Stimulated activated CD8-positive, alpha-beta memory T cell treated with anti-CD3 and anti-CD28 coated beads, Interleukin-2, amount 100 ng/mL, for 48 hours (primary cell): ENCODE measurements at regions not wholly inside any gene's neighbourhood (a gene's known extent, or its start where the extent isn't known, plus 50 kb on each side); places are given as distances from the start of the nearest gene placed in this dataset.
"Not testable (repeated sequence)": the region's sequence is repeated elsewhere in the genome, so short reads cannot be mapped to it uniquely, and the experiment has no call there.

ENCODE experiments used
- DNase-seq, 2 donors: peaks; one replicate each; pipeline ENCODE4 v3.0.0-alpha.2; 2020; ENCODE audit warnings: low read depth in 2 of 2

DNA sequence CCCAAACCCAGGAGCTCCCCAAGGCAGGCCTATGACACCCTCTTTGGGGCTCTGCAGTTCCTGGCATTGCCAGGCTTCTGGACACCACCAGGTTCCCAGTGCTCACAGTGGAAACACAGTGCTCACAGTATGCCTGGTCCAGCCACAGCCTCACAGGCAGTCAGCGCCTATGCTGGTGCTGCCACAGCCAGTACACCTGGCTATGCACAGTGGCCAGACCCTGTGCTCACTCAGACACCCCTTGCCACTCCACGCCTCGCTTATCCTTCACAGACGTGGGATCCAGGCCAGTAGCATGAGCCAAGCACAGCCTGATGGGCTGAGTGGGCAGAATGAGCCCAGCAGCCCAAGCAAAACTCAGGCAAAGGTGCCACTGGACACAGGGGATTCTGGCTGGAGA is 579.2 kb upstream of the ADGRL2 start:
- DNase-seq, result no peak

- DNase-seq, result no peak
These were observed 580.1 kb upstream of the ADGRL2 start for GRCh38 chr1:81220614-81221071.

- no peak for DNase-seq
These were observed 583.7 kb upstream of the ADGRL2 start for GRCh38 chr1:81217058-81217457.

DNA sequence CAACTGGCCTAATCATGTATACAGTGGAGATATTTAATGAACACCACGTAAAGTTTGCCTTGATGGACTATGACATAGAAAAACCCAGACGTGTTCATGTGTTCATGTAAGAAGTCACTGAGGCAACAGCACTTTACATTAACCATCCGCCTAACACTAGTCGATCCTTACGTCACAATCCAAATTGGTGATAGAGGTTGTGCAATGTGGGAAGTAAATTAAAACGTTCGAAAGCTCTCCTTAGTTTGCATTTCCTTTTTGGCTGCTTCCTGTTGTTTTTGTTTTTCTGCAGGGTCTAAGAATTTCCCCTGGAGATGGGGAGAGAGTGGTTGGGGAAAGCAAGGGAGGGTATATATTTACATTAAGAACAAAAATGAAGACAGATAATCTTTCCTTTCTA is 587.5 kb upstream of the ADGRL2 start:
- no peak for DNase-seq

DNA sequence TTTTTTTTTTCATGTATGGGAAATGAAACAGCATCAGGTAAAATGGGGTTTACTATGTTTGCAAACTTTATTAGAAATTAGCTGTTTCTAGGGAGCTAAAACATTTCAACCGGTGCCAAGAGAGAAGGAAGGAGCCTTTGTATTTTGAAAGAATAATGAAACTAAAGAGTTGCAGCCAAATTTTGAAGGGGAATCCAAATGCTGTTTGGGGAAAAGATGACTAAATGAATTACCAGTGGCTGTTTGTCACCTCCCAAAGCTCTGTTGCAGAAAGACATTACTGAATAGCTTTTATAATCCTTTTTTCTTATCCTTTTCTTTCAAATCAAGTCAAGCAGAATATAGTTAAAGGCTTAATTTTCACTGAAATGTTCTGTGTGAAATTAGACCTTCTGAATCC is 591.3 kb upstream of the ADGRL2 start:
- no peak for DNase-seq

DNA sequence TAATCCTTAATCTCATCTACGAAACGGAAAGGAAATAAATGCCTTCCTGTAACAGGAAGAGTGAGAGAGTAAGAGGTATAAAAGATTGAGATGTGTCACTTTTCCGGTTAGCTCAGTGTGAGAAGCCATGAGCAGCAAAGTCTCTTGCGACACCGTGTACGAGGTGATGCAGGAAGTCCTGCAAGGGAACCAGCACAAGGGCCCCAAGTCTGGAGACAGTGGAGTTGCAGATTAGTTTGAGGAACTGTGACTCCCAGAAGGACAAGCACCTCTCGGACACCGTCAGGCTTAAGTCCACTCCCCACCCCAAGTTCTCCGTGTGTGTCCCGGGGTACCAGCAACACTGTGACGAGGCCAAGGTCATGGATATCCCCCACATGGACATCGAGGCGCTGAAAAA is 592.3 kb upstream of the ADGRL2 start:
- no peak for DNase-seq

- DNase-seq, result no peak
These were observed 594.8 kb upstream of the ADGRL2 start for GRCh38 chr1:81205956-81206355.

- DNase-seq, result no peak
These were observed 599.0 kb upstream of the ADGRL2 start for GRCh38 chr1:81201779-81202178.

DNA sequence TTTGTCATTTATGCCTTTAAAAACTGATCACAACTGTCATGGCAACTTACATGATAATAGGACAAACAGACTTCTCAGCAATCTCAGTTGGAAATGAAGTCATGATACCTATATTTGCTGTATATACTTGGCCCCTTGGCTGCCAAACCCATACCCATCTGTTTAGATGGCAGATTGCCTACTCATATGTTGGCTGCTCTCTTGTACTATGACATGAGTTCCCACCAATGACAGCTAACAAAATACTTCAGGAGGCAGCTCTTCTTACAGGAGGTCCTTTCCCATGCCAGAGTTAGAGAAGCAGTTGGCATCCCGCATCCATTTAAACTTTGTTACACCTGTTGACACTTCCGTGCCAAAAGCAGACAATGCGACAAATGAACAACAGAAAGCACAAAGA is 603.1 kb upstream of the ADGRL2 start:
- no peak for DNase-seq

GRCh38 chr1:81192647-81193642 is 607.8 kb upstream of the ADGRL2 start:
- no peak for DNase-seq

- no peak for DNase-seq
These were observed 610.7 kb upstream of the ADGRL2 start for GRCh38 chr1:81190003-81190402.

GRCh38 chr1:81187635-81188034 is 613.1 kb upstream of the ADGRL2 start:
- no peak for DNase-seq

GRCh38 chr1:81186261-81186660 is 614.5 kb upstream of the ADGRL2 start:
- no peak for DNase-seq

DNA sequence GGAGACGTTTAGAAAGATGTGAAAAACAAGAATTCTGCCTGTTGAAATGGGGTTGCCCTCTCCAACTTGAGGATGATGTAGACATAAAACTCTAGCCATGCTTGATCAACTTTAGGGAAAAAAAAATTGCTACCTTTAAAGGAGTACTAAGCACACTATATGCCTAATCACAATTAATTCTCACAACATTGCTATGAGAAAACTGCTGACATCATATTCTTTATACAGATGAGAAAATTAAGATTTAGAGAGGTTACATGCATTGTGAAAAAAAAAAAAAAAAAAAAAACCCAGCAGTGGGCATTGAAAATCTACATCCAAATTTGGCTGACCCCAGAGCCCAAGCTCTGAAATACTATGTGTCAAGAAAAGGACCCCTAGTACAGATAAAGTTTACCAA is 617.2 kb upstream of the ADGRL2 start:
- no peak for DNase-seq

- no peak for DNase-seq
These were observed 617.7 kb upstream of the ADGRL2 start for GRCh38 chr1:81183051-81183450.

- no peak for DNase-seq
These were observed 621.5 kb upstream of the ADGRL2 start for GRCh38 chr1:81179242-81179641.

GRCh38 chr1:81178431-81179093 is 622.2 kb upstream of the ADGRL2 start:
- not testable (repeated sequence) for DNase-seq

- no peak for DNase-seq
These were observed 625.8 kb upstream of the ADGRL2 start for GRCh38 chr1:81174811-81175476.

DNA sequence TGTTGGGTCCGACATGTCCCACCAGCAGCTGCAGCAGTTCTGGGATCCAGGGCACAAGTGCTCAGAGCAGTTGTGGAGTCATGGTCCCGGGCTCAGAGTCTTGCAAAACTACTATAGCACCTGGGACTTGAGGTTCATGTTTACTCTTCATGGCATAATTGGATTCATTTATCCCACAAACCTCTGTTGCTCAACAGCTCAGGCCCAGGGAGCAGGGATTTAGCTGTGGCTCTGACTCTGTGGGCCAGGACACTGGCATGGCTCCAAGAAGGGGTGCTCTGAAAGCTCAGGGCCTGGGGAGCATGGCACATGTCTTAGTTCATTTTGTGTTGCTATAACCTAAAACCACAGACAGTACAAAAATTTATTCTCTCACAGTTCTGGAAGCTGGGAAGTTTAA is 626.7 kb upstream of the ADGRL2 start:
- no peak for DNase-seq

- DNase-seq, result no peak
These were observed 628.3 kb upstream of the ADGRL2 start for GRCh38 chr1:81172483-81172882.

DNA sequence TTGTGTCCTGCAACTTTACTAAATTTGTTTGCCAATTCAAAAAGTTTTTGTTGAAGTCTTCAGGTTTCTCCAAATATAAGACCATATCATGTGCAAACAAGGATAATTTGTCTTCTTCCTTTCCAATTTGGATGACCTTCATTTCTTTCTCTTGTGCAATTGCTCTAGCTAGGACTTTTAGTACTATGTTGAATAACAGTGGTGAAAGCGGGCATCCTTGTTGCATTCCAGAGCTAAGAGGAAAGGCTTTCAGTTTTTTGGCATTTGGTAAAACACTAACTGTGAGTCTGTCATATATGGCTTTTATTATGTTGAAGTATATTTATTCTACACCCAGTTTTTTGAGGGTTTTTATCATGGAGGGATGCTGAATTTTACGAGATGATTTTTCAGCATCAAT is 630.0 kb upstream of the ADGRL2 start:
- no peak for DNase-seq

DNA sequence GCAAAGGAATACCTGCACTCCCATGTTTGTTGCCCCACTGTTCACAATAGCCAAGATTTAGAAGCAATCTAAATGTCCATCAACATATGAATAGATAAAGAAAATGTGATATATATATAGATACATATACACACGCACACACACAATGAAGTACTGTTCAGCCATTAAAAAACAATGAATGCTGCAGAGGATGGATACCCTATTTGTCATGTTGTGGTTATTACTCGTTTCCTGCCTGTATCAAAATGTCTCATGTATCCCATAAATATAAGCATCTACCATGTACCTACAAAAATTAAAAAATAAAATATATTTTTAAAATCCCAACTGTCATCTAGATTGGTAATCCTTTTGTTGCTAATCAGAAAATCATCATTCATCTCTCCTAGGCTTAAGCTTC is 634.8 kb upstream of the ADGRL2 start:
- DNase-seq, result no peak
